GM12892 (cell line): ENCODE measurements at regions not wholly inside any gene's neighbourhood (a gene's known extent, or its start where the extent isn't known, plus 50 kb on each side); places are given as distances from the start of the nearest gene placed in this dataset.
A peak's percentile ranks its signal among the peaks of the same experiment; 100 is the strongest.

ENCODE experiments used
- DNase-seq: peaks from one replicate; pipeline ENCODE4 v3.0.0; 2011; ENCODE audit not compliant: insufficient read length
- FAIRE-seq: peaks from 2 replicates; lab custom pipeline; 2011; peaks lifted over from hg19 to GRCh38; lab: Jason Lieb, UNC
- POLR2A ChIP-seq: IDR thresholded peaks from 2 replicates; pipeline ENCODE4 v1.6.1; 2011; ENCODE audit warnings: low read depth, low read length, control low read depth
- POLR2AphosphoS5 ChIP-seq: IDR thresholded peaks from 2 replicates; pipeline ENCODE4 v1.6.1; 2011; ENCODE audit warnings: low read depth, low read length, control low read depth
- TAF1 ChIP-seq: IDR thresholded peaks from 2 replicates; pipeline ENCODE4 v1.6.1; 2011; ENCODE audit warnings: low read depth, mild to moderate bottlenecking, control low read depth, low read length, borderline replicate concordance

DNA sequence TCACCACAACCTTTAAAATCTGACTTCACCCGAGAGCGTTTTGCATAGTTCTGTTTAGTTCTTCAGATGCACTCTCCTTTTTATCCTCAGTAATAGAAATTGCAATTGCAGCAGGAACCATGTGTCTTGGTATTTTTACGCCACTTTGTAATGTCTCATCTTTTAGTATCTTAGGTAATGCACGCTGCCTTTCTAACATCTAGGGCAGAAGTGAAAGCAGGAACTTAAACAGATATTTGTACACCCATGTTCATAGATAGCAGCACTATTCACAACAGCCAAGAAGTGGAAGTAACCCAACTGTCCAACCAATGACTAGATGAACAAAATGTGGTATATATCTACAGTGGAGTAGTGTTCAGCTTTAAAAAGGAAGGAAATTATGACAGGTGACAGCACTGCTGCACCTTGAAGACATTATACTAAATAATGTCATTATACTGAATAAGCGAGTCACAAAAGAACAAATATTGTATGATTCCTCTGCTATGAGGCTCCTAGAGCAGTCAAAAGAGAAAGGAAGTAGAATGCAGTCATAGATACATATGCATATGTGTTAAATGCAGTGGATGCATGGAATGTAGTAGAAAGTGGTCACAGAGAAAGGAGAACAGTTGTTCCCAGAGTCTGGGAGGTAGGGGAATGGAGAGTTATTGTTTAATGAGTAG, 105.9 kb upstream of the GJB6 start:
- TF ChIP-seq POLR2AphosphoS5 (no peak), TAF1 (no peak), POLR2A (no peak)
- peak; percentile 50 for FAIRE-seq
- no peak for DNase-seq

GRCh38 chr13:20336761-20337160, 104.6 kb upstream of the GJB6 start:
- no peak for DNase-seq
- no peak for FAIRE-seq
- TF ChIP-seq TAF1 (no peak), POLR2A (no peak), POLR2AphosphoS5 (no peak)

DNA sequence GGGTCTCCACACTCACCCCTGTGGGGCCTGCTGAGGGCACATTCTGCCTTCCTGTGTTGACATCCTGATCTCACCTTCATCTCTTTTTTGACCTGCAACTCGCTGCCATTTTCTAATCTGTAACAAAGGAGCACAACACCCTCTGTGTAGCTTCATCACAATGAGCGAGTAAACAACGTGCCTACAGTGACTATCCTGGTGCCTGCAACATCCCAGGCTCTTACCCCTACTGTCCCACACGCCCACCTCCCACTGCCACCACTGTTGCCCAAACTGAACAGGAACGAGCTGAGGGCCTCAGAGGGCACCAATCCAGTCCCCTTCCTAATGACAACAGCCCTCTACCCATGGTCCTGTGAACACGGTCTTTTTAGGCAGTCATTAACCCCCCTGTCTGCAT, 102.2 kb upstream of the GJB6 start:
- no peak for FAIRE-seq
- TF ChIP-seq POLR2A = no peak
- no peak for TF ChIP-seq POLR2AphosphoS5
- no peak for TF ChIP-seq TAF1
- DNase-seq = no peak

DNA sequence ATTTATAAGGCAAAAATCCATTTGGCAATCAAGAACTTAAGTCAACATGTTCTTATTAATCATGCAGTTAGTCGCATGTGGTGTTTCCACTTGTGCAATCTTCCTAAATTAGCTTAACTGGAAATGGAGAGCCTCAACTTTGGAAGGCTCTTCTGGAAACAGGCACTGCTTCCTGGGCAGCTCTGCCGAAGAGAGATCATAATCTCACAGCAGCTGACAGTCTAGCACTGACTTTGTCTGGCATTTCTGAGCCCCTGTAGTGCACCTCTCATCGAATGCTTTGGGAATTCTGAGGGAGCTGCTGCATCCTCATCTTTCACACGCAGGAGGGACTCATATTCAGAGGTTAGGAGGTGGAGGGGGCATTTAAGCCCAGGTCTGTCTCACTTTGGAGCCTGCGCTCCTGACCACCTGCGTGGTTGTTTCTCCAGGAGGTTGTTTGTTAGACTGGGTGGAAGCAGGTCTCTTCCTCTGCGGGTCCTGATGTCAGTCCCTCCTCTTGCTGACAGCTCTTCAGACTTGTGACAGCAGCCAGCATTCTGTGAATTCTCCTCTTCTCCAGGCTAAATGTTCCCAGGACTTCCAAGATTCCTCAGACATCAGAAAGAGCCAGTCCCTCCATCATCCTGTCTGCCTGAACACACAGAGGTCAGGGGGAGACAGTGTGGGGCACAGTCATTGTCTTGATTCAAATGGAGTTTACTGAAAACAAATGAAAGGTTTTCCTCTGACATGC, 100.4 kb upstream of the GJB6 start:
- TF ChIP-seq POLR2A (no peak), TAF1 (no peak), POLR2AphosphoS5 (no peak)
- FAIRE-seq = no peak
- DNase-seq = no peak

- no peak for FAIRE-seq
These were observed 99.8 kb upstream of the GJB6 start for GRCh38 chr13:20331949-20332348.

GRCh38 chr13:20331419-20331818, 99.3 kb upstream of the GJB6 start:
- no peak for FAIRE-seq
- DNase-seq = no peak
- no peak for TF ChIP-seq POLR2AphosphoS5
- TF ChIP-seq POLR2A = no peak
- no peak for TF ChIP-seq TAF1

More at GRCh38 chr13:20331949-20332348, 99.8 kb upstream of the GJB6 start:
- no peak for DNase-seq
- TF ChIP-seq TAF1 (no peak), POLR2A (no peak), POLR2AphosphoS5 (no peak)

DNA sequence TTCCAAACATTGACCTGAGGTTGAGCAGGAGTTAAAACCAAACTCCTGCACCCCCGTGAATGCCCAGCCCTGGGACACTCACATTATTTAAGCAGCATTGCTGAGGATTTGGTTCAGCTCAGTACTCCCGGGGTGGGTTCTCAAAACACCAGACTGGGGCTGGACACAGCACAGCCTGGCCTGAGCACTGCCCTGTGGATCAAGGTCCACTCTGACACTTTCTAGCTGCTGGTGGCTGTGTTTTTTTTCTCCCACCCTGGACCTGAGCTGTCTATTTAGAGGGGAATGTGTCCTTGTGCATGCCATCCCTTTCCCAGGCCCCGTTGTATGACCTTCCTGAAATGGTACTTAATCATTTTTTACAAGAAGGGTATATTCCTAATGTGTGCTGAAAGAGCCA, 94.7 kb upstream of the GJB6 start:
- no peak for TF ChIP-seq POLR2AphosphoS5
- FAIRE-seq (no peak), DNase-seq (no peak)

- FAIRE-seq (no peak), DNase-seq (no peak)
- TF ChIP-seq POLR2AphosphoS5 (no peak), POLR2A (no peak), TAF1 (no peak)
These were observed 94.2 kb upstream of the GJB6 start for GRCh38 chr13:20326276-20326675.

DNA sequence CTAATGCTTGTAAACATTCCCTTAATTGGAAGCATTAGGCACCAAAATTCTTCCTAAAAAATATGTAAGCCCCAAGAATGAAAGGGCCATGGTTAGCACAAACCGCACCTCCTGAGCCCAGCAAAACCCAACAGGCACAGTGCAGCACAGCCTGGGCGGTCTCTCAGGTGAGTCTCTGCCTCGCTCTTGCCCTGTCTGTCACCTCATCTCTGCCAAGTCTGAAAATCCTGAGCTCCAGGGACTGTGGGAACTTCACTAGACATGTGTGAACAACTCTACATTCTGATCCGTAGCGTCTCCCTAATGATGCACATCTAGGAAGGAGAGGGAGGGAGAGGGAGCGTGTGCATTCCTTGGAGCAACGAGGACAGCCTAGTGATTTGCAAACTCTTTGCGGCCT, 88.8 kb upstream of the GJB6 start:
- FAIRE-seq (no peak), DNase-seq (no peak)
- TF ChIP-seq POLR2A (no peak), POLR2AphosphoS5 (no peak), TAF1 (no peak)

DNA sequence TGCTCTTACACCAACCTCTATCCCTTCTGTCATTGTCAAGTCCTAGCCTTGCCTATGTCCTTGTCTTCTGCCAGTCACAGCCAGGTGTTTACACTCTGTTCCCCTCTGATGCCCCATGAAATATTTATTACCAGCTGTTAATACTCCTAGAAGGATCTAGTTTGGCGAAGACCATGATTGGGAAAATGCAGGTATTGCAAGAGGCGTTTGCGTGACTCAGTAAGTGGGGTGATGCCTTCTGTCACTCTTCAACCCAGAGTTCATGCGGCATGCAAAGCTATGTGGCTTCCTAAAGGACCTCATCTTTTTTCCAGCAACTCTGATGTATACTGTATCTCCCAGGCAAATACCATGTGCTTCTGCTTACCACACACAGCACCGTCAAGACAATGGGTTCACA, 81.8 kb upstream of the GJB6 start:
- no peak for DNase-seq
- TF ChIP-seq POLR2A (no peak), POLR2AphosphoS5 (no peak), TAF1 (no peak)
- FAIRE-seq = no peak

DNA sequence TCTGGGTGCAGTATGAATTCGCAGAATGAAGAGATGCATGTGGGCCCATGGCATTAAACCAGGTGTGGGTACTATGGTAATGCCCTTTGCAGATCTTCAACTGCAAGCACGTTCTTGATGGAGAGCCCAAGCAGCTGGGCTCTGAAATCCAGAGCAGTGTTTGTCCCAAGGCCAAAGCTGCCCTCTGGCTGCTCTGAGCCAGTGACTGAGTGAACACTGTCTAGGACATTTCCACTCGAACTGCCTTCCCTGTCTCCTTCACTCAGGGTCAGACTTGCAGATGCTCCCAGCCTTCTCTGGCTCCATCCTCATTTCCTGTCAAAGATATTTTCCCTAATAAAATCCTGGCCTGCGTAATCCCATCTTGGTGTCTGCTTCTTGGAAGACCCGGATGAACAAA, 80.2 kb upstream of the GJB6 start:
- FAIRE-seq = no peak
- DNase-seq = no peak
- TF ChIP-seq POLR2AphosphoS5 (no peak), POLR2A (no peak), TAF1 (no peak)

GRCh38 chr13:20311596-20311995, 79.5 kb upstream of the GJB6 start:
- DNase-seq (no peak), FAIRE-seq (no peak)
- no peak for TF ChIP-seq POLR2A
- TF ChIP-seq POLR2AphosphoS5 = no peak
- TF ChIP-seq TAF1 = no peak
